HCT116 (cell line): ENCODE measurements at regions not wholly inside any gene's neighbourhood (a gene's known extent, or its start where the extent isn't known, plus 50 kb on each side); places are given as distances from the start of the nearest gene placed in this dataset.
"Not testable (repeated sequence)": the region's sequence is repeated elsewhere in the genome, so short reads cannot be mapped to it uniquely, and the experiment has no call there.

Experiments
- ATAC-seq: fragments of 200-7000 bp; cut with Tn5 transposase; 2 replicates; pipeline ENCODE4 v1.9.1; 2020; ENCODE audit warnings: mild to moderate bottlenecking, moderate library complexity
- BruUV-seq: library from RNA; stranded (reverse); fragments of 400-500 nt; replicated peaks from 2 replicates; lab custom pipeline; 2021; lab: Mats Ljungman, UMichigan
- CTCF ChIA-PET: fragments of 300-600 bp; sonication (Branson Sonifier 250); formaldehyde crosslinking; loops from one replicate; lab custom pipeline; 2021; ENCODE audit warnings: antibody characterized with exemption; lab: Charles Lee
- POLR2A ChIA-PET: fragments of 300-600, 350-600 bp; sonication (Branson Sonifier 250); formaldehyde crosslinking; loops from one replicate; lab custom pipeline; 2021; ENCODE audit warnings: antibody characterized with exemption; lab: Charles Lee
- RAD21 ChIA-PET, 2 experiments: fragments of 300-600 bp; sonication (Branson Sonifier 250); formaldehyde crosslinking; loops; one replicate each; lab custom pipeline; 2023; ENCODE audit warnings: low total read pairs in 2 of 2; ENCODE audit not compliant: uncharacterized antibody in 2 of 2, unreplicated experiment in 2 of 2, low non-redundant PET in 1 of 2; lab: Charles Lee
- DNase-seq: peaks from one replicate; pipeline ENCODE4 v3.0.0-alpha.2; 2010; ENCODE audit warnings: low read depth, low spot score
- H2AFZ ChIP-seq: fragments of 200-600 bp; shearing (Covaris generic), sonication (generic); 2 replicates; pipeline ENCODE4 v1.6.1; 2017; ENCODE audit warnings: low read depth, mixed run types, mixed read lengths, antibody characterized with exemption, low read length; ENCODE audit not compliant: poor library complexity, severe bottlenecking
- H3K27ac ChIP-seq: 2 replicates; pipeline ENCODE4 v1.5.1; 2012; ENCODE audit warnings: low read depth, low read length
- H3K27me3 ChIP-seq: fragments of 200-600 bp; sonication (generic); 2 replicates; pipeline ENCODE4 v1.6.1; 2016; ENCODE audit warnings: mixed run types, low read length, mixed read lengths; ENCODE audit not compliant: insufficient read depth
- H3K36me3 ChIP-seq, 2 experiments: fragments of 200-500 bp in 1 of 2; fragments of 200-600 bp in 1 of 2; sonication (Bioruptor generic) in 1 of 2; sonication (generic) in 1 of 2; 2 replicates each; pipeline versions ENCODE4 v1.5.1 to v1.6.1; 2014 to 2016; ENCODE audit warnings: low read length in 2 of 2, inconsistent platforms in 1 of 2, mixed read lengths in 1 of 2, mixed run types in 1 of 2; ENCODE audit not compliant: insufficient read depth in 2 of 2, control insufficient read depth in 1 of 2
- H3K4me1 ChIP-seq, 2 experiments: fragments of 200-600 bp in 1 of 2; sonication (generic) in 1 of 2; 2 replicates each; pipeline versions ENCODE4 v1.5.1 to v1.6.1; 2012 to 2017; ENCODE audit warnings: low read length in 2 of 2, inconsistent platforms in 1 of 2, mild to moderate bottlenecking in 1 of 2, mixed read lengths in 1 of 2, mixed run types in 1 of 2, moderate library complexity in 1 of 2; ENCODE audit not compliant: insufficient read depth in 2 of 2, control insufficient read depth in 1 of 2
- H3K4me2 ChIP-seq: fragments of 200-600 bp; sonication (generic); 2 replicates; pipeline ENCODE4 v1.6.1; 2017; ENCODE audit warnings: mixed run types, low read length, mixed read lengths
- H3K4me3 ChIP-seq, 2 experiments: fragments of 200-600 bp in 1 of 2; sonication (generic) in 1 of 2; replicated peaks in 1 of 2; 2 replicates each; pipeline ENCODE4 v1.5.1; 2011 to 2016; ENCODE audit warnings: low read length in 2 of 2, control low read depth in 1 of 2, low read depth in 1 of 2, mild to moderate bottlenecking in 1 of 2, mixed read lengths in 1 of 2, mixed run types in 1 of 2
- H3K79me2 ChIP-seq: fragments of 200-600 bp; sonication (generic); 2 replicates; pipeline ENCODE4 v1.6.1; 2017; ENCODE audit warnings: mild to moderate bottlenecking, mixed run types, low read length, moderate library complexity, mixed read lengths; ENCODE audit not compliant: insufficient read depth
- H3K9ac ChIP-seq: fragments of 200-600 bp; sonication (generic); 2 replicates; pipeline ENCODE4 v1.6.1; 2016; ENCODE audit warnings: low read length, mixed read lengths
- H3K9me2 ChIP-seq: fragments of 200-600 bp; sonication (generic), shearing (Covaris generic); 2 replicates; pipeline ENCODE4 v1.6.1; 2017; ENCODE audit warnings: mixed run types, mild to moderate bottlenecking, moderate library complexity; ENCODE audit not compliant: insufficient read depth
- H3K9me3 ChIP-seq, 2 experiments: fragments of 200-500 bp in 1 of 2; fragments of 200-600 bp in 1 of 2; sonication (Bioruptor generic) in 1 of 2; sonication (generic) in 1 of 2; 2 replicates each; pipeline ENCODE4 v1.6.1; 2014 to 2017; ENCODE audit warnings: low read length in 2 of 2, mixed read lengths in 2 of 2, inconsistent platforms in 1 of 2, low read depth in 1 of 2, mild to moderate bottlenecking in 1 of 2, mixed run types in 1 of 2, moderate library complexity in 1 of 2; ENCODE audit not compliant: control insufficient read depth in 1 of 2, insufficient read depth in 1 of 2
- H4K20me1 ChIP-seq: fragments of 200-600 bp; sonication (generic), shearing (Covaris generic); 2 replicates; pipeline ENCODE4 v1.6.1; 2017; ENCODE audit warnings: mixed run types, mild to moderate bottlenecking, moderate library complexity; ENCODE audit not compliant: insufficient read depth
- CBX3 ChIP-seq: IDR thresholded peaks from 2 replicates; pipeline ENCODE4 v1.6.1; 2012; ENCODE audit warnings: low read depth
- CEBPB ChIP-seq: IDR thresholded peaks from 2 replicates; pipeline ENCODE4 v1.6.1; 2012; ENCODE audit warnings: low read depth
- CTCF ChIP-seq, 3 experiments: fragments of 200-600 bp in 1 of 3; sonication (generic) in 1 of 3; IDR thresholded peaks in 2 of 3; conservative IDR thresholded peaks in 1 of 3; 2 replicates each; pipeline ENCODE4 v1.5.1; 2012 to 2017; ENCODE audit warnings: low read depth in 2 of 3, low read length in 2 of 3, antibody characterized with exemption in 1 of 3, borderline replicate concordance in 1 of 3, control low read depth in 1 of 3, mild to moderate bottlenecking in 1 of 3, mixed read lengths in 1 of 3, mixed run types in 1 of 3, moderate library complexity in 1 of 3; ENCODE audit not compliant: insufficient read depth in 1 of 3
- EGR1 ChIP-seq: IDR thresholded peaks from 2 replicates; pipeline ENCODE4 v1.6.1; 2012; ENCODE audit warnings: low read depth
- EZH2phosphoT487 ChIP-seq: fragments of 200-600 bp; IDR thresholded peaks from 2 replicates; pipeline ENCODE4 v1.6.1; 2018; ENCODE audit warnings: antibody characterized with exemption, borderline replicate concordance
- POLR2A ChIP-seq: IDR thresholded peaks from 2 replicates; pipeline ENCODE4 v1.7.0; 2011; ENCODE audit warnings: borderline replicate concordance; ENCODE audit not compliant: insufficient read depth, insufficient read length; ENCODE audit errors: extremely low read depth
- SP1 ChIP-seq: IDR thresholded peaks from 2 replicates; pipeline ENCODE4 v1.6.1; 2012; ENCODE audit warnings: low read depth
- YY1 ChIP-seq: IDR thresholded peaks from 2 replicates; pipeline ENCODE4 v1.6.1; 2011; ENCODE audit warnings: low read length, low read depth, moderate library complexity, mild to moderate bottlenecking; ENCODE audit not compliant: insufficient replicate concordance; ENCODE audit errors: extremely low read depth
- ZBTB33 ChIP-seq: IDR thresholded peaks from 2 replicates; pipeline ENCODE4 v1.6.1; 2011; ENCODE audit warnings: mild to moderate bottlenecking, low read length, moderate library complexity; ENCODE audit not compliant: insufficient replicate concordance; ENCODE audit errors: extremely low read depth
- ZFX ChIP-seq: fragments of 450-650 bp; IDR thresholded peaks from 2 replicates; pipeline ENCODE4 v1.6.1; 2017
- intact Hi-C: fragments of 100-400 bp; cut with micrococcal nuclease; formaldehyde crosslinking; loops from 2 replicates; pipeline ENCODE4 v1.10.0; 2022

- no peaks in the 10 kb centered on the region for H3K36me3 ChIP-seq
- H3K9me2 ChIP-seq = no peaks in the 10 kb centered on the region
- no peaks in the 10 kb centered on the region for H4K20me1 ChIP-seq
- no peak overlapping the region for H3K4me3 ChIP-seq
- no peak overlapping the region for H3K9ac ChIP-seq
- CTCF ChIA-PET = no interaction called here
- intact Hi-C loops = no loop called here
- H3K4me2 ChIP-seq = no peak overlapping the region
- H3K27ac ChIP-seq = no peak overlapping the region
- no peaks in the 10 kb centered on the region for H3K79me2 ChIP-seq
- POLR2A ChIA-PET = no interaction called here
- no peak overlapping the region for H2AFZ ChIP-seq
- 0 out of 4 replicates have a peak, but pooled peaks cover 2 to 3% of the 10 kb centered on the region in 2 experiments for H3K4me1 ChIP-seq
- no peaks in the 10 kb centered on the region for H3K9me3 ChIP-seq
- no peak for DNase-seq
- H3K27me3 ChIP-seq = no peaks in the 10 kb centered on the region
- ATAC-seq = no peak
- no peak for TF ChIP-seq YY1
- no peak for TF ChIP-seq EGR1
- no peak for TF ChIP-seq ZFX
- no peak for TF ChIP-seq POLR2A
- no TSS peak for BruUV-seq
- RAD21 ChIA-PET = no interaction called here
Measured at GRCh38 chr4:114252499-114252898, 273.1 kb upstream of the ARSJ start.

- H2AFZ ChIP-seq = no peak overlapping the region
- no peaks in the 10 kb centered on the region for H3K79me2 ChIP-seq
- RAD21 ChIA-PET = no interaction called here
- ATAC-seq = no peak
- H4K20me1 ChIP-seq = no peaks in the 10 kb centered on the region
- POLR2A ChIA-PET = no interaction called here
- no peak overlapping the region for H3K9ac ChIP-seq
- H3K9me2 ChIP-seq = no peaks in the 10 kb centered on the region
- no peaks in the 10 kb centered on the region for H3K27me3 ChIP-seq
- no peak overlapping the region for H3K4me2 ChIP-seq
- CTCF ChIA-PET = no interaction called here
- DNase-seq = no peak
- intact Hi-C loops = no loop called here
- H3K36me3 ChIP-seq = no peaks in the 10 kb centered on the region
- no TSS peak for BruUV-seq
- H3K27ac ChIP-seq = no peak overlapping the region
- no peak overlapping the region for H3K4me3 ChIP-seq
- no peaks in the 10 kb centered on the region for H3K4me1 ChIP-seq
- no peaks in the 10 kb centered on the region for H3K9me3 ChIP-seq
- TF ChIP-seq EZH2phosphoT487 (no peak), ZBTB33 (no peak), SP1 (no peak), CBX3 (no peak), ZFX (no peak), CEBPB (no peak), POLR2A (no peak), CTCF (IDR thresholded peaks at IDR 0.05 in 2 of 3, conservative IDR thresholded peaks at IDR 0.05 in 1 of 3; ENCODE audit: borderline replicate concordance in 1 of 3, insufficient read depth in 1 of 3, low read depth in 2 of 3, low read length in 2 of 3) (no peak), EGR1 (no peak)
- TF ChIP-seq, all 23 proteins: peak for 0
Measured at GRCh38 chr4:114257501-114257900, 278.1 kb upstream of the ARSJ start.

GRCh38 chr4:114262421-114262820, 283.0 kb upstream of the ARSJ start:
- RAD21 ChIA-PET, H3K9ac ChIP-seq, H3K4me3 ChIP-seq, H3K79me2 ChIP-seq, CTCF ChIA-PET, H4K20me1 ChIP-seq, H3K4me2 ChIP-seq, BruUV-seq, H3K27me3 ChIP-seq, H3K9me3 ChIP-seq, H3K4me1 ChIP-seq, H3K36me3 ChIP-seq, H3K27ac ChIP-seq, DNase-seq, ATAC-seq, intact Hi-C loops, POLR2A ChIA-PET, H2AFZ ChIP-seq, H3K9me2 ChIP-seq: not testable (repeated sequence)
